PC-3 (cell line): ENCODE measurements at regions not wholly inside any gene's neighbourhood (a gene's known extent, or its start where the extent isn't known, plus 50 kb on each side); places are given as distances from the start of the nearest gene placed in this dataset.

Source experiments
- CTCF ChIP-seq: fragments of 300-600 bp; sonication (generic); conservative IDR thresholded peaks from 2 replicates; pipeline ENCODE4 v1.5.1; 2017; ENCODE audit warnings: antibody characterized with exemption, low read depth, mild to moderate bottlenecking, low read length
- EZH2 ChIP-seq: fragments of 300-600 bp; sonication (generic); IDR thresholded peaks from one replicate; pipeline ENCODE4 v1.6.1; 2017; ENCODE audit warnings: antibody characterized with exemption, mild to moderate bottlenecking, low read length; ENCODE audit not compliant: unreplicated experiment
- EZH2phosphoT487 ChIP-seq: fragments of 300-600 bp; sonication (generic); IDR thresholded peaks from 2 replicates; pipeline ENCODE4 v1.6.1; 2018; ENCODE audit warnings: mild to moderate bottlenecking, antibody characterized with exemption, low read length, borderline replicate concordance

GRCh38 chr2:12605936-12606335 lies 110.8 kb upstream of the TRIB2 start:
- TF ChIP-seq EZH2phosphoT487, result no peak
- TF ChIP-seq CTCF, result no peak
- TF ChIP-seq EZH2, result no peak
